GM19328 (cell line): ENCODE measurements at regions not wholly inside any gene's neighbourhood (a gene's known extent, or its start where the extent isn't known, plus 50 kb on each side); places are given as distances from the start of the nearest gene placed in this dataset.

ENCODE experiments used
- ATAC-seq: cut with Tn5 transposase; IDR thresholded peaks from one replicate; pipeline ENCODE4 v1.9.1; 2021; ENCODE audit warnings: mild to moderate bottlenecking, moderate library complexity; ENCODE audit not compliant: unreplicated experiment

GRCh38 chr13:90401150-90401549 is 946.3 kb upstream of the MIR17HG start:
- ATAC-seq, result no peak

GRCh38 chr13:90402102-90402501 is 945.4 kb upstream of the MIR17HG start:
- ATAC-seq, result no peak

GRCh38 chr13:90402613-90403012 is 944.9 kb upstream of the MIR17HG start:
- no peak for ATAC-seq

GRCh38 chr13:90403330-90404082 is 944.0 kb upstream of the MIR17HG start:
- no peak for ATAC-seq

- ATAC-seq, result no peak
Observed at GRCh38 chr13:90405301-90405700, 942.2 kb upstream of the MIR17HG start.

GRCh38 chr13:90412980-90413379 is 934.5 kb upstream of the MIR17HG start:
- no peak for ATAC-seq

GRCh38 chr13:90413548-90413947 is 933.9 kb upstream of the MIR17HG start:
- no peak for ATAC-seq

- no peak for ATAC-seq
Observed at GRCh38 chr13:90414691-90415596, 932.5 kb upstream of the MIR17HG start.

GRCh38 chr13:90415902-90416301 is 931.6 kb upstream of the MIR17HG start:
- ATAC-seq, result no peak

GRCh38 chr13:90416519-90416918 is 931.0 kb upstream of the MIR17HG start:
- ATAC-seq, result no peak

- ATAC-seq, result no peak
Observed at GRCh38 chr13:90416938-90417337, 930.5 kb upstream of the MIR17HG start.

- ATAC-seq, result no peak
Observed at GRCh38 chr13:90420683-90421082, 926.8 kb upstream of the MIR17HG start.

- ATAC-seq, result no peak
Observed at GRCh38 chr13:90427322-90428272, 919.9 kb upstream of the MIR17HG start.

- ATAC-seq, result no peak
Observed at GRCh38 chr13:90428522-90429210, 918.8 kb upstream of the MIR17HG start.

GRCh38 chr13:90430127-90430526 is 917.4 kb upstream of the MIR17HG start:
- no peak for ATAC-seq

- ATAC-seq, result no peak
Observed at GRCh38 chr13:90436697-90437096, 910.8 kb upstream of the MIR17HG start.

- no peak for ATAC-seq
Observed at GRCh38 chr13:90438576-90438975, 908.9 kb upstream of the MIR17HG start.

- ATAC-seq, result no peak
Observed at GRCh38 chr13:90443268-90443667, 904.2 kb upstream of the MIR17HG start.

GRCh38 chr13:90444232-90444631 is 903.3 kb upstream of the MIR17HG start:
- no peak for ATAC-seq

GRCh38 chr13:90445179-90445578 is 902.3 kb upstream of the MIR17HG start:
- ATAC-seq, result no peak
